ENCODE measurements at regions not wholly inside any gene's neighbourhood (a gene's known extent, or its start where the extent isn't known, plus 50 kb on each side); places are given as distances from the start of the nearest gene placed in this dataset.

- CTCF ChIA-PET = interaction anchor here (0.7 kb wide), 1 partner anchor 1935 kb away, joined by 3 read pairs; no protein-coding TSS in a partner anchor
- no peak overlapping the region for H3K27ac Mint-ChIP-seq
- H3K27me3 Mint-ChIP-seq = no peaks in the 10 kb centered on the region
- H3K36me3 Mint-ChIP-seq = no peaks in the 10 kb centered on the region
- no peaks in the 10 kb centered on the region for H3K4me1 Mint-ChIP-seq
- DNase-seq = no peak
- H3K9me3 Mint-ChIP-seq = no peaks in the 10 kb centered on the region
- no peak overlapping the region for H3K4me3 Mint-ChIP-seq
These were observed 129.9 kb upstream of the FRMD6 start for GRCh38 chr14:51521764-51522163.

DNA sequence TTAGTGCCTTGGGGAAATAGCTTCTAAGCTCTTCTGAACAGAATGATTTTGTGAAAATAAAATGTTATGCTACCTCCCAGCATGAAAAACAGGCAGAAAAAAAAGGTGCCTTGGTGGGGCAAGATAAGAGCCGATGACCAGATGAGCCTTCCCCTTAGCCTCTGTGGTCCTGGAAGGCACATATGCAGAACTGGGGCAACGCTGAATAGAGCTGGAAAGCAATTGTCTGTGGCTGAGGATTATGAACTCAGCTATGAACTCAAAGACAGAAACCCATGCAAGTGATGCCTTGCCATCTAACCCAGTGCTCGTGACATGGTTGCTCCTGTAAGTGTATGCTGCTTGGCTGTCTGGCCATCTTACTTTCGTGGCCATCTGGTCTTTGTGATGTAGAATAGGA is 128.5 kb upstream of the FRMD6 start:
- CTCF ChIA-PET = no interaction called here
- DNase-seq = no peak
- no peaks in the 10 kb centered on the region for H3K36me3 Mint-ChIP-seq
- H3K9me3 Mint-ChIP-seq = no peaks in the 10 kb centered on the region
- no peak overlapping the region for H3K4me3 Mint-ChIP-seq
- H3K27me3 Mint-ChIP-seq = no peaks in the 10 kb centered on the region
- no peak overlapping the region for H3K27ac Mint-ChIP-seq
- no peaks in the 10 kb centered on the region for H3K4me1 Mint-ChIP-seq

GRCh38 chr14:51525739-51526138 is 126.0 kb upstream of the FRMD6 start:
- CTCF ChIA-PET = no interaction called here
- Mint-ChIP-seq H3K36me3 (no peaks in the 10 kb centered on the region), H3K4me3 (no peak overlapping the region), H3K27ac (no peak overlapping the region), H3K9me3 (no peaks in the 10 kb centered on the region), H3K27me3 (no peaks in the 10 kb centered on the region), H3K4me1 (no peaks in the 10 kb centered on the region)
- no peak for DNase-seq

- no peak for DNase-seq
- Mint-ChIP-seq H3K9me3 (no peaks in the 10 kb centered on the region), H3K4me1 (no peaks in the 10 kb centered on the region), H3K27me3 (no peaks in the 10 kb centered on the region), H3K36me3 (no peaks in the 10 kb centered on the region), H3K4me3 (no peak overlapping the region), H3K27ac (no peak overlapping the region)
- CTCF ChIA-PET = no interaction called here
These were observed 124.6 kb upstream of the FRMD6 start for GRCh38 chr14:51527073-51527472.

DNA sequence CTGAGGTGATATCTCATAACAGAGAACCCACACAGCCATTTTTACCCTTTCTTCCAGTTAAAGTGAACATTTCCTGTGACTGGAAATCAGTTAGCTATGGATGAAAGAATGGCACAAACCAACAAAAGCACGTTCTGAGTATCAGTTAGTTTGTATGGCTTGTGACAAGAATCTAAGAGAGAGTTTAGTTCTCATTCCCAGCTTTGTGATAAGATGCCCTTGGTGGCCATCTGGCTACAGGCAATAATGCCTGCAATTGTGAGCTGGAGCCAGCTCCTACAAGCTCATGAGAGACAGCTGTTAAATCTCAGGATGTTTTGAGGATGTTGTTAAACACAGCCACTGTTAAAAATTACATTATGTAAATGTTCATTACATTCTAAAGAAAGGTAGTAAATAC is 122.0 kb upstream of the FRMD6 start:
- no peaks in the 10 kb centered on the region for H3K27me3 Mint-ChIP-seq
- no peaks in the 10 kb centered on the region for H3K9me3 Mint-ChIP-seq
- no peak for DNase-seq
- H3K36me3 Mint-ChIP-seq = no peaks in the 10 kb centered on the region
- CTCF ChIA-PET = no interaction called here
- H3K4me1 Mint-ChIP-seq = no peaks in the 10 kb centered on the region
- H3K4me3 Mint-ChIP-seq = no peak overlapping the region
- H3K27ac Mint-ChIP-seq = no peak overlapping the region

- no peaks in the 10 kb centered on the region for H3K27me3 Mint-ChIP-seq
- CTCF ChIA-PET = no interaction called here
- H3K27ac Mint-ChIP-seq = no peak overlapping the region
These were observed 118.5 kb upstream of the FRMD6 start for GRCh38 chr14:51533160-51533559.

GRCh38 chr14:51533872-51534553 is 117.7 kb upstream of the FRMD6 start:
- Mint-ChIP-seq H3K4me1 (no peaks in the 10 kb centered on the region), H3K4me3 (no peak overlapping the region), H3K27ac (no peak overlapping the region), H3K27me3 (no peaks in the 10 kb centered on the region), H3K9me3 (no peaks in the 10 kb centered on the region), H3K36me3 (no peaks in the 10 kb centered on the region)
- CTCF ChIA-PET = no interaction called here
- no peak for DNase-seq

More at GRCh38 chr14:51533160-51533559, 118.5 kb upstream of the FRMD6 start:
- H3K9me3 Mint-ChIP-seq = no peaks in the 10 kb centered on the region
- no peak overlapping the region for H3K4me3 Mint-ChIP-seq
- no peaks in the 10 kb centered on the region for H3K4me1 Mint-ChIP-seq
- DNase-seq = no peak
- no peaks in the 10 kb centered on the region for H3K36me3 Mint-ChIP-seq

- CTCF ChIA-PET = no interaction called here
- Mint-ChIP-seq H3K4me1 (no peaks in the 10 kb centered on the region), H3K9me3 (no peaks in the 10 kb centered on the region), H3K27me3 (no peaks in the 10 kb centered on the region), H3K27ac (no peak overlapping the region), H3K36me3 (no peaks in the 10 kb centered on the region), H3K4me3 (no peak overlapping the region)
- DNase-seq = no peak
These were observed 117.1 kb upstream of the FRMD6 start for GRCh38 chr14:51534610-51535011.

GRCh38 chr14:51535443-51536044 is 116.2 kb upstream of the FRMD6 start:
- Mint-ChIP-seq H3K27me3 (no peaks in the 10 kb centered on the region), H3K27ac (no peak overlapping the region), H3K4me3 (no peak overlapping the region), H3K9me3 (no peaks in the 10 kb centered on the region), H3K36me3 (no peaks in the 10 kb centered on the region), H3K4me1 (no peaks in the 10 kb centered on the region)
- no peak for DNase-seq
- CTCF ChIA-PET = no interaction called here

GRCh38 chr14:51538973-51539372 is 112.7 kb upstream of the FRMD6 start:
- no peak overlapping the region for H3K27ac Mint-ChIP-seq
- CTCF ChIA-PET = no interaction called here
- H3K36me3 Mint-ChIP-seq = no peaks in the 10 kb centered on the region
- no peak overlapping the region for H3K4me3 Mint-ChIP-seq
- H3K9me3 Mint-ChIP-seq = no peaks in the 10 kb centered on the region
- H3K27me3 Mint-ChIP-seq = no peaks in the 10 kb centered on the region
- H3K4me1 Mint-ChIP-seq = no peaks in the 10 kb centered on the region
- no peak for DNase-seq

DNA sequence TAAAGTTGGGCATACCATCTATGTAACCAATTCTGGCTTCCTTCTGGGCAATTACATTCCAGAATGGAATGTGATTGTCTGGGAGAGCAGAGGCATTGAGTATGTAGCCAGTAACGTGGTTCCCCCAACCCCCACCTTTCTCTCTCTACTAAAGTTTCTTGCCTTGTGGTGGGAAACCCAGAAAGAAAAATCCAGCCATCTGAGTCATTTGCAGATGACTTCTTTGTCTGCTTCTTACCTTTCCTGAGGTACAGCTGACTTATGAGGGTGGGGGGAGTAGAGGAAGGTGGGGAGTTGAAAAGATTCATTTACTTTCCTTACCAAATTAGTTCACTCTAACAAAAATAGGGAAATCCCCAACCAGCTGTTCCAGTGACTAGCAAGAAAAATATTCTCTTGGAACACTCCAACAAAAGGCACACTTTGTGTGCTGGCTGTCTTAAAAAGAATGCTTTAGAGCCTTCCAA is 112.1 kb upstream of the FRMD6 start:
- no peak overlapping the region for H3K4me3 Mint-ChIP-seq
- CTCF ChIA-PET = no interaction called here
- H3K4me1 Mint-ChIP-seq = no peaks in the 10 kb centered on the region
- H3K27ac Mint-ChIP-seq = no peak overlapping the region
- no peaks in the 10 kb centered on the region for H3K36me3 Mint-ChIP-seq
- H3K27me3 Mint-ChIP-seq = no peaks in the 10 kb centered on the region
- DNase-seq = no peak
- no peaks in the 10 kb centered on the region for H3K9me3 Mint-ChIP-seq

DNA sequence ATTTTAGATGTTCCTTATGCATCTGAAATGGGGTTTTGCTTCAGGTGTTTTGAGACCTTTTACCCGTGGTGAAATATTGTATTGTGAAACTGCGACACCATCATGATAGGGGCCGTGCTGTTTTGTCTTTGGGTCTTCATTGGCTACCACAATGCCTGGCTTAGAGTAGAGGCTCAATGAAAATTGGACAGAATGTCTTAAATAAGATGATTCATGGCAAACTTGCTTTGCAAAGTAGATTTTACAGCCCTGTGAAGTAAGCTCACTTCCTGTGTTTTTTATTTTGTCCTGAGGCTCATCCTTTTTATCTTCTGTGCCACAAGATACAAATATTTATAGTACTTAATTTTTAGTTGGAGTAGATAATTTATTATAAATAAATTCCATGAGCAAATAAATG is 111.3 kb upstream of the FRMD6 start:
- no peak for DNase-seq
- H3K9me3 Mint-ChIP-seq = no peaks in the 10 kb centered on the region
- H3K4me3 Mint-ChIP-seq = no peak overlapping the region
- H3K27me3 Mint-ChIP-seq = no peaks in the 10 kb centered on the region
- CTCF ChIA-PET = no interaction called here
- H3K4me1 Mint-ChIP-seq = no peaks in the 10 kb centered on the region
- H3K27ac Mint-ChIP-seq = no peak overlapping the region
- H3K36me3 Mint-ChIP-seq = no peaks in the 10 kb centered on the region

GRCh38 chr14:51544471-51544870 is 107.2 kb upstream of the FRMD6 start:
- CTCF ChIA-PET = no interaction called here
- Mint-ChIP-seq H3K27ac (no peak overlapping the region), H3K4me1 (no peaks in the 10 kb centered on the region), H3K4me3 (no peak overlapping the region), H3K27me3 (no peaks in the 10 kb centered on the region), H3K36me3 (no peaks in the 10 kb centered on the region), H3K9me3 (no peaks in the 10 kb centered on the region)
- no peak for DNase-seq

GRCh38 chr14:51544901-51545300 is 106.8 kb upstream of the FRMD6 start:
- no peaks in the 10 kb centered on the region for H3K4me1 Mint-ChIP-seq
- H3K4me3 Mint-ChIP-seq = no peak overlapping the region
- no peaks in the 10 kb centered on the region for H3K36me3 Mint-ChIP-seq
- no peak for DNase-seq
- no peak overlapping the region for H3K27ac Mint-ChIP-seq
- CTCF ChIA-PET = no interaction called here
- no peaks in the 10 kb centered on the region for H3K27me3 Mint-ChIP-seq
- no peaks in the 10 kb centered on the region for H3K9me3 Mint-ChIP-seq

DNA sequence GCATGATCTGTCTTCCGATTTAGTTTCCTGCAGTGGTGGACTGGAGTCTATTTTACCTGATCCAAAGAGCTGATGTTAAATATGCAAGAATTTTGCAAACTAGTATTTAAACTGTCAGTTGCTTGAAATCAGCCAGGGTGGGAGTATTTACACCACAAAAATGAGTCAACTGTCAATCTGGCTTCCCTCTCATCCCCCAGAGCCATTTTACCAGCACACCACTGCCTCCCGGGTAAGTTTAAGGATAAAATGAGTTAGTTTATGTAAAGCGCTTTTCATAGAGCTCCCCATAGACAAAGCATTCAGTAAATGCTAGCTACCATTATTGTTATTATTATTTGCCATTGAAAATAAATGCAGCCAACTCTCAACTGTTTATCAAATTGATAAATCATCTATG is 106.3 kb upstream of the FRMD6 start:
- CTCF ChIA-PET = no interaction called here
- H3K36me3 Mint-ChIP-seq = no peaks in the 10 kb centered on the region
- no peak overlapping the region for H3K4me3 Mint-ChIP-seq
- H3K9me3 Mint-ChIP-seq = no peaks in the 10 kb centered on the region
- no peak for DNase-seq
- no peaks in the 10 kb centered on the region for H3K4me1 Mint-ChIP-seq
- H3K27ac Mint-ChIP-seq = no peak overlapping the region
- H3K27me3 Mint-ChIP-seq = no peaks in the 10 kb centered on the region
